ENCODE measurements at regions not wholly inside any gene's neighbourhood (a gene's known extent, or its start where the extent isn't known, plus 50 kb on each side); places are given as distances from the start of the nearest gene placed in this dataset.

DNA sequence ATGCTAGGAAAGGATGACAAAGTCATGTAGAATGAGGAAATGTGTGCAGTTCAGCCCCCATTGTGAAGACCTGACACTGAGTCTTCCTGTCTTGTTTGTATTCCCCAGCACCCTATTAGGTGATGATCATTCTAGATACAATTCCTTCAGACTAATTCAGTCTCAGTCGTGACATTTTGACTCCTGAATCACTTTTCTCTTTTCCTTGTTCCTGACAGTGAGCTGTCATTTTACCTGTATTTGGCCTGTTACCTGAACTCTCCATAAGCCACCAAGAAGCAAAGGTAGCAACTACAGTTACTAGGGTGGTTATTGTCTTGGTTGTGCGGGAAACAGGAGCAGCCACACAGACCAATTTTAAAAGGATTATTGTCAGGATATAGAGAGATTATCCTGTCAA lies 111.4 kb upstream of the TAC1 start:
- DNase-seq (ENCODE audit: extremely low read depth, low read depth) = no peak
- TF ChIP-seq, protein P1, sequence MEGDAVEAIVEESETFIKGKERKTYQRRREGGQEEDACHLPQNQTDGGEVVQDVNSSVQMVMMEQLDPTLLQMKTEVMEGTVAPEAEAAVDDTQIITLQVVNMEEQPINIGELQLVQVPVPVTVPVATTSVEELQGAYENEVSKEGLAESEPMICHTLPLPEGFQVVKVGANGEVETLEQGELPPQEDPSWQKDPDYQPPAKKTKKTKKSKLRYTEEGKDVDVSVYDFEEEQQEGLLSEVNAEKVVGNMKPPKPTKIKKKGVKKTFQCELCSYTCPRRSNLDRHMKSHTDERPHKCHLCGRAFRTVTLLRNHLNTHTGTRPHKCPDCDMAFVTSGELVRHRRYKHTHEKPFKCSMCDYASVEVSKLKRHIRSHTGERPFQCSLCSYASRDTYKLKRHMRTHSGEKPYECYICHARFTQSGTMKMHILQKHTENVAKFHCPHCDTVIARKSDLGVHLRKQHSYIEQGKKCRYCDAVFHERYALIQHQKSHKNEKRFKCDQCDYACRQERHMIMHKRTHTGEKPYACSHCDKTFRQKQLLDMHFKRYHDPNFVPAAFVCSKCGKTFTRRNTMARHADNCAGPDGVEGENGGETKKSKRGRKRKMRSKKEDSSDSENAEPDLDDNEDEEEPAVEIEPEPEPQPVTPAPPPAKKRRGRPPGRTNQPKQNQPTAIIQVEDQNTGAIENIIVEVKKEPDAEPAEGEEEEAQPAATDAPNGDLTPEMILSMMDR (IDR thresholded peaks at IDR 0.05; ENCODE audit: low read depth, low read length, missing control alignments) = no peak
- no peak overlapping the region for H3K4me3 ChIP-seq (replicated peaks; ENCODE audit: low read depth, low read length)

DNA sequence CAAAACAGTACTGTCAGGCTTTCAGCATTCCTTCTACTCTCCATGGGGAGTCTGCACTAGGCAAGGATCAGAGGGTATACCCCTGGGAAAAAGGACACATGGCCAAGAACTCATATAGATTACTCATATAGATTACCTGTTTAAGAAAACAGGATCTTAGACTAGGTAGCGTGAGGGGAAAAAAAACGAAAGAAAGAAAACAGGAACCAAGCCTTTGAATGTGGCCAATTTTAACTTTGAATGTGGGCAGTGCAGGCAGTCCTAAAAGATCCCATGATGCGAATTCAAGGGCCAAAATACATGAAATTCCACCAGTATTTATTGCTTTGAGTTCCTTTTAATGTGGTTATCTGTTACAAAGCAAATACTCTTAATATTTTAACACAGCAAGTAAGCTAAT lies 108.6 kb upstream of the TAC1 start:
- DNase-seq (ENCODE audit: extremely low read depth, low read depth) = no peak
- TF ChIP-seq, protein P1 (IDR thresholded peaks at IDR 0.05; ENCODE audit: low read depth, low read length, missing control alignments) = no peak
- H3K4me3 ChIP-seq (replicated peaks; ENCODE audit: low read depth, low read length) = no peak overlapping the region

DNA sequence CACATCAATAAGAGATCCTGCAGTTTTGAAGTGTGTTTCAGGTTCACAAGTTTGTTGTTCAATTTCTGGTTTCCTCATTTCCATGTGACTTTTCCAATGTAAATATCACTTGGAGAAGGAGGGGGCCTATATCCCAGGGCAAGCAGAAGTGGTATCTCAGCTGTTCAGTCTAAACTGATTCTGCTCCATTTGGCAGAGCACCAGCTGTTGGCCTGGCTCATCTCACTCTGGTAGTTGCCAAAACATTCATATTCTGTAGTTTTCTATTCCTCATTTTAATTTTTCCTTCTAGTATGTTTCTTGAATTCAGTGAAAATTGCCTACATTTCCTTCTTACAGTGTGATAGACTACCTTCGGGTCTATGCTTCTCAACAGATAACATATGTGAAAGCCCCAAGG lies 101.8 kb upstream of the TAC1 start:
- no peak overlapping the region for H3K4me3 ChIP-seq (replicated peaks; ENCODE audit: low read depth, low read length)
- TF ChIP-seq, protein P1 (IDR thresholded peaks at IDR 0.05; ENCODE audit: low read depth, low read length, missing control alignments) = no peak
- no peak for DNase-seq (ENCODE audit: extremely low read depth, low read depth)

DNA sequence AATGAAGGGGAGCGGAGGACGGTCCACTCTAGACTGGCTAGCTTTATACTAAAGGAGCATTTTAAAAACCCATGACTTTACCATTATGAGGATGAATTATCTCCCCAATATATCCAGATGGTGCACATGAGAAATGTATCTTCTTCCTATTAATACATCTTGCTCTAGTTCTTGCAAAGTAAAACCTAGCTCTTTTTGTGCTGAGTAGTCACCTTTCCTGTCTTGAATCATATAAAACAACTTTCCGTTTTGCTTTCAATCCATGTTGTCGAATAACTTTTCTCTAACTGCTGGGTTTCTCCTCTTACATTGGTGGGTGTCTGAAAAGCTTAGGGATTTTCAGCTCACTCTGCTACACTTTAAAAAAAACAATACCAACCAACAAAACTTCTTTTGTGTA lies 96.3 kb upstream of the TAC1 start:
- no peak overlapping the region for H3K4me3 ChIP-seq (replicated peaks; ENCODE audit: low read depth, low read length)
- TF ChIP-seq, protein P1 (IDR thresholded peaks at IDR 0.05; ENCODE audit: low read depth, low read length, missing control alignments) = no peak
- DNase-seq (ENCODE audit: extremely low read depth, low read depth) = no peak

DNA sequence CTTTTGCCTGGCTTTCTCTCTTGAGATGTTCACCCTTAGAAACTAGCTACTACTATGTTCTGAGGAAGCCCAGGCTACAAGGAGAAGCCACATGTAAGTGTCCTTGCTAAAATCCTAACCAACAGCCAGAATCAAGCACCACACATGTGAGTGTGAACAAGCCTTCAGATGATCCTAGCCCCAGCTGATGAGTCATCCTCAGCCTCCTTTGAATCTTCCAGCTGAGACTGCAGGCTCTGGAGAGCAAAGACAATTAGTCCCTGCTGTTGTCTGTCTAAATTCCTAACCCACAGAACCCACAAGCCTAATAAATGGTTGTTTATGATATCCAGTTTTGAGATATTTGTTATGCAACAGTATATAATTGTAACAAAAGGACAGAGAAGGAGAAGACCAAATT lies 92.8 kb upstream of the TAC1 start:
- no peak for DNase-seq (ENCODE audit: extremely low read depth, low read depth)
- H3K4me3 ChIP-seq (replicated peaks; ENCODE audit: low read depth, low read length) = no peak overlapping the region
- TF ChIP-seq, protein P1 (IDR thresholded peaks at IDR 0.05; ENCODE audit: low read depth, low read length, missing control alignments) = no peak

DNA sequence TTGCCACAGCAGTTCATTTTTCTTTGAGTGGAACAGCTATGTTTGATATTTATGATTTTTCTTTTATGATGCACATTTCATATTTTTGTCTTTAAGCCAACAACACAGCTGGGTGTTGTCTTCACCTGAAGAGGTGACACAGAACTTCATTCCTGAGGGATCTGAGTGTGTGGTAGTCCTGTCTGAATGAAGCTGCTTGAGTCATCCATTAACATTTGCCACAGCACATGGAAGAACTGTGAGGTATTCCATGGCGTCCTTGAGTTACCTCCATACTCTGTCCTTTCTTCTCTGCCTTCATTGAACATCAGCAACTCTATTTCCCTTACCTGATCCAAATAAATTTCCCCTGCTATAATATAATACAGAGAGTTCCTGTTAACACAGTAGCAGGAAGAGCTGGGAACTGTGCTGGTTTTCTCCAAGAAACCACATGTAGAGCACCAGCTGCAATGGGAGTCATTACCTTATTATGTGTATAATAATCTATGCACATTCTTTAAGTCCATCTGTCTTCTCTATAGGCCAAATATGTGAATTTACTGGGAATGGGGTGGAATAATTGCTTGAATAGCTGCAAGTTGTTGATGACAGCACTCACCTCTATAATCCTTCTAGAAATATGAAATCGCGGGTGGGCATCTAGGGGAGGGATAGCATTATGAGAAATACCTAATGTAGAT lies 72.4 kb upstream of the TAC1 start:
- TF ChIP-seq, protein P1 (IDR thresholded peaks at IDR 0.05; ENCODE audit: low read depth, low read length, missing control alignments) = no peak
- no peak for DNase-seq (ENCODE audit: extremely low read depth, low read depth)

DNA sequence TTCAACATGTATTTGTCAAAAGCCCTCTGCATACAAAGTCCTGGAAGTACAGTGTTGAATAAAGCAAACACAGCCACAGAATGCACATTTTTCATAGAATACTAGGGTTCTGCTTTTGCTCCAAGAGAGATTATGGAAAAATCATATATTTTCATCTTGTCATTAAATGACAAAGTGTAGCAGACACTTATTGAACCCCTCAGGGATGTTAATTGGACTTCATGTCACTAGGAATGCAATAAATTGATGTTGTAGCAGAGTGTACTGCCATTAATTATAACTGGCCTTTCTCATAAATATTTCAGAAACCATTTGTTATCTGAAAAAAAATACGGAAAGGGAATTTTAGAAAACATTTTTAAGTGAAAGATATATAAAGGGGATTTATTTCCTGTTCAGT lies 64.5 kb upstream of the TAC1 start:
- no peak for DNase-seq (ENCODE audit: extremely low read depth, low read depth)
- H3K4me3 ChIP-seq (replicated peaks; ENCODE audit: low read depth, low read length) = no peak overlapping the region
- TF ChIP-seq, protein P1 (IDR thresholded peaks at IDR 0.05; ENCODE audit: low read depth, low read length, missing control alignments) = no peak

More for the DNA sequence above, 72.4 kb upstream of the TAC1 start:
- no peak overlapping the region for H3K4me3 ChIP-seq (replicated peaks; ENCODE audit: low read depth, low read length)

All from HFF-Myc (cell line).